Uterus (tissue), 3 donors: ENCODE measurements at regions not wholly inside any gene's neighbourhood (a gene's known extent, or its start where the extent isn't known, plus 50 kb on each side); places are given as distances from the start of the nearest gene placed in this dataset.

ENCODE experiments used
- DNase-seq, 2 donors: peaks; one replicate each; pipeline ENCODE4 v3.0.0-alpha.2; 2019 to 2020
- H3K27ac ChIP-seq, 2 donors: fragments of 200-600 bp; sonication (generic); 1 replicate in 1 of 2; 2 replicates in 1 of 2; pipeline ENCODE4 v1.5.1; 2016 to 2018
- H3K27me3 ChIP-seq, 2 donors: fragments of 200-600 bp; sonication (generic); one replicate each; pipeline ENCODE4 v1.5.1; 2018 to 2019; ENCODE audit warnings: control low read depth in 1 of 2
- H3K36me3 ChIP-seq, 2 donors: fragments of 200-600 bp; sonication (generic); one replicate each; pipeline ENCODE4 v1.5.1; 2019; ENCODE audit warnings: control low read depth in 1 of 2
- H3K4me1 ChIP-seq, 2 donors: fragments of 200-600 bp; sonication (generic); one replicate each; pipeline ENCODE4 v1.5.1; 2018 to 2019; ENCODE audit warnings: control low read depth in 1 of 2
- H3K4me3 ChIP-seq, 2 donors: fragments of 200-600 bp; sonication (generic); 1 replicate in 1 of 2; 2 replicates in 1 of 2; pipeline ENCODE4 v1.5.1; 2018 to 2019; ENCODE audit warnings: mild to moderate bottlenecking in 1 of 2
- H3K9me3 ChIP-seq, 2 donors: fragments of 200-600 bp; sonication (generic); one replicate each; pipeline ENCODE4 v1.5.1; 2019; ENCODE audit warnings: control low read depth in 1 of 2
- POLR2A ChIP-seq, 2 donors: fragments of 450-650 bp; IDR thresholded peaks; one replicate each; pipeline ENCODE4 v1.6.1; 2016; ENCODE audit warnings: antibody characterized with exemption in 2 of 2, mild to moderate bottlenecking in 1 of 2, moderate library complexity in 1 of 2
- intact Hi-C: fragments of 100-400 bp; cut with DNase I; formaldehyde crosslinking; loops from one replicate; pipeline ENCODE4 v1.15.1; 2023; ENCODE audit warnings: low total_unique reads
- TF ChIP-seq, protein P1 (sequence below), 4 experiments: fragments of 200-600 bp in 2 of 4; fragments of 450-650 bp in 2 of 4; sonication (generic) in 2 of 4; IDR thresholded peaks; one replicate each; pipeline ENCODE4 v1.5.1; 2016 to 2019; ENCODE audit warnings: antibody characterized with exemption in 4 of 4, mild to moderate bottlenecking in 2 of 4, moderate library complexity in 1 of 4
- donor health status: DM: yes; HTN: yes; CAD: no.

GRCh38 chr10:4144817-4145216, 359.8 kb upstream of the KLF6 start:
- Histone ChIP-seq H3K9me3 (peaks cover 0 to 20% of the 10 kb centered on the region in 2 donors), H3K27ac (no peak overlapping the region), H3K4me3 (no peak overlapping the region), H3K4me1 (no peaks in the 10 kb centered on the region), H3K36me3 (no peaks in the 10 kb centered on the region), H3K27me3 (no peaks in the 10 kb centered on the region)
- no peak for DNase-seq
- intact Hi-C loops = no loop called here
- TF ChIP-seq, protein P1, sequence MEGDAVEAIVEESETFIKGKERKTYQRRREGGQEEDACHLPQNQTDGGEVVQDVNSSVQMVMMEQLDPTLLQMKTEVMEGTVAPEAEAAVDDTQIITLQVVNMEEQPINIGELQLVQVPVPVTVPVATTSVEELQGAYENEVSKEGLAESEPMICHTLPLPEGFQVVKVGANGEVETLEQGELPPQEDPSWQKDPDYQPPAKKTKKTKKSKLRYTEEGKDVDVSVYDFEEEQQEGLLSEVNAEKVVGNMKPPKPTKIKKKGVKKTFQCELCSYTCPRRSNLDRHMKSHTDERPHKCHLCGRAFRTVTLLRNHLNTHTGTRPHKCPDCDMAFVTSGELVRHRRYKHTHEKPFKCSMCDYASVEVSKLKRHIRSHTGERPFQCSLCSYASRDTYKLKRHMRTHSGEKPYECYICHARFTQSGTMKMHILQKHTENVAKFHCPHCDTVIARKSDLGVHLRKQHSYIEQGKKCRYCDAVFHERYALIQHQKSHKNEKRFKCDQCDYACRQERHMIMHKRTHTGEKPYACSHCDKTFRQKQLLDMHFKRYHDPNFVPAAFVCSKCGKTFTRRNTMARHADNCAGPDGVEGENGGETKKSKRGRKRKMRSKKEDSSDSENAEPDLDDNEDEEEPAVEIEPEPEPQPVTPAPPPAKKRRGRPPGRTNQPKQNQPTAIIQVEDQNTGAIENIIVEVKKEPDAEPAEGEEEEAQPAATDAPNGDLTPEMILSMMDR (IDR thresholded peaks at IDR 0.05) = no peak
- no peak for TF ChIP-seq POLR2A (IDR thresholded peaks at IDR 0.05)

- Histone ChIP-seq H3K27me3 (no peaks in the 10 kb centered on the region), H3K27ac (no peak overlapping the region), H3K4me1 (no peaks in the 10 kb centered on the region), H3K9me3 (peaks cover 0 to 29% of the 10 kb centered on the region in 2 donors), H3K4me3 (no peak overlapping the region), H3K36me3 (no peaks in the 10 kb centered on the region)
- intact Hi-C loops = no loop called here
- no peak for DNase-seq
- TF ChIP-seq, protein P1 (IDR thresholded peaks at IDR 0.05) = no peak
- TF ChIP-seq POLR2A (IDR thresholded peaks at IDR 0.05) = no peak
These were observed 356.5 kb upstream of the KLF6 start for GRCh38 chr10:4141471-4141870.

DNA sequence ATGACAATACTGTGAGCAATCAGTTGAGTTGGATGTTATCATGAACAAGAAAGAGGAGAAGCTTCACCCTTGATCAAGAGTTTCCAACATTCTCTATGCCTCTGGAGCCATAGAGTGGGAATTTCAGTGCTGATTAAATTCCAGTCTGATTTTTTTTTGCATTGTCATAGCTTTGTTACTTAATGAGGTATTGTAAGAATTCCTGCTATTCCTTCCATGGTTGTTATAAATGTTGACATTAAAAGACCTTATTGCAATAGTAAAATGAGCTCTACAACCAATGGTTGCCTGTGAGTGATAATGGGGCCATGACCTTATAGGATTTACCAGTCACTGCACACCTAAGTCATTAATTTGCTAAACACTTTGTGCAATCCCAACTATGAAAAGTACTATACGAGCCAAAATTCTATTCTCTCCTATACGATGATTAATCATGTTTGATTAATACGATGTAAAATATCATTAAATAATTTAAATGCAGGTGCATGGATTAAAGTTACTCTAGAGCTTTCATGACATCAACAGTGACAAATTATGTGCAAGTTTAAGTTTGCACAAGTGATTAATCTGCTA, 353.2 kb upstream of the KLF6 start:
- intact Hi-C loops = no loop called here
- Histone ChIP-seq H3K27me3 (no peaks in the 10 kb centered on the region), H3K36me3 (no peaks in the 10 kb centered on the region), H3K9me3 (peaks cover 0 to 29% of the 10 kb centered on the region in 2 donors), H3K4me1 (no peaks in the 10 kb centered on the region), H3K4me3 (no peak overlapping the region), H3K27ac (no peak overlapping the region)
- TF ChIP-seq, protein P1 (IDR thresholded peaks at IDR 0.05) = no peak
- no peak for TF ChIP-seq POLR2A (IDR thresholded peaks at IDR 0.05)
- no peak for DNase-seq

- Histone ChIP-seq H3K36me3 (no peaks in the 10 kb centered on the region), H3K9me3 (peaks cover 0 to 29% of the 10 kb centered on the region in 2 donors), H3K27me3 (no peaks in the 10 kb centered on the region)
These were observed 352.3 kb upstream of the KLF6 start for GRCh38 chr10:4137299-4137698.

DNA sequence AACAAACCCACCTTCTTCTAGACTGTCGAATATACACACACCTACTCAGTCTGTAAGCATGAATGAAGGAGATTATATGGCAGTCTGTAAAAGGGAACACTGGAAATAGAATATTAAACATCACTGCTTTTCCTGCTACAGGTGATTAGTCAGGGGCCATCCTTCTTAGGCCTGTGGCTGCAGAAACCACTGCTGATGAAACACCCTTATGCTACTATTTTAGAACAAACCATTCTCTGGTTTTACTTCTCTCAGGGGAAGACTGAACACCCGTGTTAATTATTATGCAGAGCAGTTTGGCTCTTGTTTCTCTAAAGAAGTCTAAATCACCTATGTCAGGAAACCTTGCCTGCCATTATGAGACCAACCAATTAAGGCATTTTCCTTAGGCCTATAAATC, 351.1 kb upstream of the KLF6 start:
- intact Hi-C loops = no loop called here
- no peak for TF ChIP-seq POLR2A (IDR thresholded peaks at IDR 0.05)
- TF ChIP-seq, protein P1 (IDR thresholded peaks at IDR 0.05) = no peak

More at GRCh38 chr10:4137299-4137698, 352.3 kb upstream of the KLF6 start:
- Histone ChIP-seq H3K27ac (no peak overlapping the region), H3K4me3 (no peak overlapping the region), H3K4me1 (no peaks in the 10 kb centered on the region)
- intact Hi-C loops = no loop called here
- no peak for TF ChIP-seq POLR2A (IDR thresholded peaks at IDR 0.05)
- TF ChIP-seq, protein P1 (IDR thresholded peaks at IDR 0.05) = no peak
- no peak for DNase-seq

More for the DNA sequence above, 351.1 kb upstream of the KLF6 start:
- H3K27ac ChIP-seq = no peak overlapping the region
- H3K4me3 ChIP-seq = no peak overlapping the region
- peaks cover 0 to 22% of the 10 kb centered on the region in 2 donors for H3K9me3 ChIP-seq
- no peaks in the 10 kb centered on the region for H3K27me3 ChIP-seq
- no peaks in the 10 kb centered on the region for H3K4me1 ChIP-seq
- no peak for DNase-seq
- no peaks in the 10 kb centered on the region for H3K36me3 ChIP-seq
